Astrocyte of the cerebellum (primary cell): ENCODE measurements at regions not wholly inside any gene's neighbourhood (a gene's known extent, or its start where the extent isn't known, plus 50 kb on each side); places are given as distances from the start of the nearest gene placed in this dataset.
A peak's percentile ranks its signal among the peaks of the same experiment; 100 is the strongest.

Experiments used
- DNase-seq: peaks from one replicate; pipeline ENCODE4 v3.0.0-alpha.2; 2011; ENCODE audit warnings: low read depth
- H3K4me3 ChIP-seq: 2 replicates; pipeline ENCODE4 v1.5.1; 2011; ENCODE audit warnings: mild to moderate bottlenecking, low read depth, low read length, moderate library complexity
- CTCF ChIP-seq: IDR thresholded peaks from 2 replicates; pipeline ENCODE4 v1.5.1; 2012; ENCODE audit warnings: low read length, low read depth, moderate library complexity, mild to moderate bottlenecking; ENCODE audit errors: missing control alignments
- in situ Hi-C: cut with HindIII; loops from 2 replicates; pipeline ENCODE4 v1.10.0; 2017; ENCODE audit warnings: low sequenced_read_pairs

- DNase-seq = no peak
- no peak for TF ChIP-seq CTCF
- in situ Hi-C loops = no loop called here
- no peak overlapping the region for H3K4me3 ChIP-seq
These were observed 154.8 kb upstream of the FHL2 start for GRCh38 chr2:105553538-105554196.

- no peak for DNase-seq
- TF ChIP-seq CTCF = no peak
- in situ Hi-C loops = no loop called here
- no peak overlapping the region for H3K4me3 ChIP-seq
These were observed 147.8 kb upstream of the FHL2 start for GRCh38 chr2:105546628-105546974.

GRCh38 chr2:105545730-105546627 is 147.1 kb upstream of the FHL2 start:
- peak; percentile 48 for DNase-seq
- in situ Hi-C loops = no loop called here
- peak; percentile 85 for TF ChIP-seq CTCF
- H3K4me3 ChIP-seq = no peak overlapping the region

GRCh38 chr2:105544591-105545377 is 145.9 kb upstream of the FHL2 start:
- TF ChIP-seq CTCF = no peak
- DNase-seq = no peak
- H3K4me3 ChIP-seq = no peak overlapping the region
- in situ Hi-C loops = no loop called here

GRCh38 chr2:105541189-105542050 is 142.6 kb upstream of the FHL2 start:
- no peak for TF ChIP-seq CTCF
- no peak for DNase-seq
- no peak overlapping the region for H3K4me3 ChIP-seq
- in situ Hi-C loops = no loop called here
